IMR-90 (cell line): ENCODE measurements at regions not wholly inside any gene's neighbourhood (a gene's known extent, or its start where the extent isn't known, plus 50 kb on each side); places are given as distances from the start of the nearest gene placed in this dataset.

ENCODE experiments used
- CEBPB ChIP-seq: IDR thresholded peaks from 2 replicates; pipeline ENCODE4 v1.6.1; 2012; ENCODE audit warnings: low read depth, low read length, improper control_type of control experiment
- CHD1 ChIP-seq: IDR thresholded peaks from 2 replicates; pipeline ENCODE4 v1.6.1; 2012; ENCODE audit warnings: low read depth, low read length, improper control_type of control experiment
- FOS ChIP-seq: fragments of 150-350 bp; IDR thresholded peaks from 2 replicates; pipeline ENCODE4 v1.6.1; 2016; ENCODE audit warnings: low read depth, low read length
- MAFK ChIP-seq: IDR thresholded peaks from 2 replicates; pipeline ENCODE4 v1.6.1; 2012; ENCODE audit warnings: low read depth, low read length, improper control_type of control experiment
- MAZ ChIP-seq: IDR thresholded peaks from 2 replicates; pipeline ENCODE4 v1.6.1; 2012; ENCODE audit warnings: low read depth, mild to moderate bottlenecking, low read length, improper control_type of control experiment, moderate library complexity, borderline replicate concordance
- MXI1 ChIP-seq: IDR thresholded peaks from 2 replicates; pipeline ENCODE4 v1.6.1; 2012; ENCODE audit warnings: low read depth, mild to moderate bottlenecking, low read length, moderate library complexity, borderline replicate concordance
- POLR2A ChIP-seq: IDR thresholded peaks from 2 replicates; pipeline ENCODE4 v1.6.1; 2012; ENCODE audit warnings: mild to moderate bottlenecking, low read depth, low read length
- RAD21 ChIP-seq: IDR thresholded peaks from 2 replicates; pipeline ENCODE4 v1.6.1; 2012; ENCODE audit warnings: low read length, improper control_type of control experiment
- USF2 ChIP-seq: fragments of 150-350 bp; IDR thresholded peaks from 2 replicates; pipeline ENCODE4 v1.6.1; 2017; ENCODE audit warnings: mild to moderate bottlenecking, antibody characterized with exemption, low read length, low read depth
- TF ChIP-seq, protein P1 (sequence below): conservative IDR thresholded peaks from 2 replicates; pipeline ENCODE4 v1.5.1; 2012; ENCODE audit warnings: mild to moderate bottlenecking, low read depth, low read length, improper control_type of control experiment
- TF ChIP-seq, protein P2 (sequence below): fragments of 150-350 bp; IDR thresholded peaks from 2 replicates; pipeline ENCODE4 v1.6.1; 2016; ENCODE audit warnings: low read depth, mild to moderate bottlenecking, low read length, moderate library complexity, borderline replicate concordance

DNA sequence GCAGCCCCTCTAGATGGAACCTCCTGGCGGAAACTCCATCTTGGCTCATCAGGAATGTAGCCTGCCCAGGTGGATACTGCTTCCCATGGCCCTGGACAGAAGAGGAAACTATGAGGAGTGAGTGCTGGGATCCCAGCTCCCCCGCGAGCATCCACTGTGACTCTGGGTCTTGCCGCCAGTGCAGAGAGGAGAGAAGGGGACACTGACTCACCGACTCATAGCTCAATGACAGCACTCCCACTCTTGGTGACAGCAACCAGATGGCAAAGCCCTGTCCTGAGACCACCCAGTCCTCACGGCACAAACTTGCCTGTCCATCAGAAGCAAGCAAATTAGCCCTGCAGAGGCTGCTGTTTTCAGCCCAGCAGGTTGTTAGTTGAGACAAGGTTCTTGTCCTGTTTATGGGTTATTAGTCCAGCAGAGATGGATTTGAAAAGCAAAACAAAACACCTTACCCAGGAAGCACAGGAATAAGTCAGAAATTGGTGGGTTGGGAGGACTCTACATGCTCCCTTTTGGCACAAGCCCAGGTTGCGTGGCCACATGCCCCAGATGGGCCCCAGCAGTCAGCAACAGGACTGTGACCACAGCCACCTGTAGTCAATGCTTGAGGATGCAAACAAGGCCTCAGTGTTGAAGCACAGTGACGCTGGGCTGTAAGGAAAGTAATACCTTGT, 111.5 kb upstream of the GLI2 start:
- TF ChIP-seq, protein P1, sequence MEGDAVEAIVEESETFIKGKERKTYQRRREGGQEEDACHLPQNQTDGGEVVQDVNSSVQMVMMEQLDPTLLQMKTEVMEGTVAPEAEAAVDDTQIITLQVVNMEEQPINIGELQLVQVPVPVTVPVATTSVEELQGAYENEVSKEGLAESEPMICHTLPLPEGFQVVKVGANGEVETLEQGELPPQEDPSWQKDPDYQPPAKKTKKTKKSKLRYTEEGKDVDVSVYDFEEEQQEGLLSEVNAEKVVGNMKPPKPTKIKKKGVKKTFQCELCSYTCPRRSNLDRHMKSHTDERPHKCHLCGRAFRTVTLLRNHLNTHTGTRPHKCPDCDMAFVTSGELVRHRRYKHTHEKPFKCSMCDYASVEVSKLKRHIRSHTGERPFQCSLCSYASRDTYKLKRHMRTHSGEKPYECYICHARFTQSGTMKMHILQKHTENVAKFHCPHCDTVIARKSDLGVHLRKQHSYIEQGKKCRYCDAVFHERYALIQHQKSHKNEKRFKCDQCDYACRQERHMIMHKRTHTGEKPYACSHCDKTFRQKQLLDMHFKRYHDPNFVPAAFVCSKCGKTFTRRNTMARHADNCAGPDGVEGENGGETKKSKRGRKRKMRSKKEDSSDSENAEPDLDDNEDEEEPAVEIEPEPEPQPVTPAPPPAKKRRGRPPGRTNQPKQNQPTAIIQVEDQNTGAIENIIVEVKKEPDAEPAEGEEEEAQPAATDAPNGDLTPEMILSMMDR = no peak
- TF ChIP-seq POLR2A = no peak
- TF ChIP-seq MAFK = no peak
- no peak for TF ChIP-seq MXI1
- TF ChIP-seq MAZ = no peak
- TF ChIP-seq RAD21 = no peak
- TF ChIP-seq FOS = no peak
- no peak for TF ChIP-seq CHD1
- no peak for TF ChIP-seq USF2
- TF ChIP-seq, protein P2, sequence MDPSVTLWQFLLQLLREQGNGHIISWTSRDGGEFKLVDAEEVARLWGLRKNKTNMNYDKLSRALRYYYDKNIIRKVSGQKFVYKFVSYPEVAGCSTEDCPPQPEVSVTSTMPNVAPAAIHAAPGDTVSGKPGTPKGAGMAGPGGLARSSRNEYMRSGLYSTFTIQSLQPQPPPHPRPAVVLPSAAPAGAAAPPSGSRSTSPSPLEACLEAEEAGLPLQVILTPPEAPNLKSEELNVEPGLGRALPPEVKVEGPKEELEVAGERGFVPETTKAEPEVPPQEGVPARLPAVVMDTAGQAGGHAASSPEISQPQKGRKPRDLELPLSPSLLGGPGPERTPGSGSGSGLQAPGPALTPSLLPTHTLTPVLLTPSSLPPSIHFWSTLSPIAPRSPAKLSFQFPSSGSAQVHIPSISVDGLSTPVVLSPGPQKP = no peak
- TF ChIP-seq CEBPB = no peak
